ENCODE measurements at regions not wholly inside any gene's neighbourhood (a gene's known extent, or its start where the extent isn't known, plus 50 kb on each side); places are given as distances from the start of the nearest gene placed in this dataset.

DNA sequence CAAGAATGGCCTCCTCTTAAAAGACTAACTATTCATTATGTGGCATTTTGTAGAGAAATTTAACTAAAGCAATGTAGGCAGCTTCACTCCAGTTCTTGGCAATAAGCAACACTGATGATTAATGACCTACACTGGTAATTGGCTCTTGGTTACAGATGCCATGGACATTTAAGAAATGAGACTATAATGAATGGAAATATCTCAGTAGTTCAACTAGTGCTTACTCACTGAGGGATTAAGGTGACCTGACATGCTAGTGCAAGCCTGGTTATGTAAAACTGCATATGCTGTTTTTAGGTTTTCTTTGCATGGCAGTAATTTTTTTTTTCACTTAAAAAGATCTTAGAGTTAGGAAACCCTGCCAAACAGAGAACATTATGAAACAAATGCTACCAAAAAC lies 152.7 kb upstream of the AADAT start:
- H3K36me3 ChIP-seq, result no peaks in the 10 kb centered on the region
- peaks cover 0 to 13% (median 3%) of the 10 kb centered on the region in 3 donors for H3K4me1 ChIP-seq
- H3K27ac ChIP-seq, result no peak overlapping the region
- no peak overlapping the region for H3K4me3 ChIP-seq
- ATAC-seq, result no peak
- no peak for TF ChIP-seq EP300 (IDR thresholded peaks at IDR 0.05)
- TF ChIP-seq CTCF (IDR thresholded peaks at IDR 0.05), result no peak
- TF ChIP-seq POLR2A (IDR thresholded peaks at IDR 0.05), result no peak
- no peak for TF ChIP-seq POLR2AphosphoS5 (IDR thresholded peaks at IDR 0.05)
- no peaks in the 10 kb centered on the region for H3K9me3 ChIP-seq
- H3K27me3 ChIP-seq, result no peaks in the 10 kb centered on the region

GRCh38 chr4:170234800-170235199 lies 145.0 kb upstream of the AADAT start:
- H3K27me3 ChIP-seq, result no peaks in the 10 kb centered on the region
- H3K36me3 ChIP-seq, result no peaks in the 10 kb centered on the region

GRCh38 chr4:170231377-170231776 lies 141.6 kb upstream of the AADAT start:
- WGBS, 2 donors (ENCODE audit: low coverage in 1 of 2), result 57% methylated on average over 1 of the region's 1 CpG; no CpG with 5 or more reads in 1 of the 2 donors
- no peaks in the 10 kb centered on the region for H3K36me3 ChIP-seq
- H3K27me3 ChIP-seq, result no peaks in the 10 kb centered on the region
- H3K27ac ChIP-seq, result no peak overlapping the region
- H3K4me1 ChIP-seq, result no peaks in the 10 kb centered on the region
- TF ChIP-seq EP300 (IDR thresholded peaks at IDR 0.05) (no peak), CTCF (IDR thresholded peaks at IDR 0.05) (no peak), POLR2AphosphoS5 (IDR thresholded peaks at IDR 0.05) (no peak)
- no peaks in the 10 kb centered on the region for H3K9me3 ChIP-seq
- no peak overlapping the region for H3K4me3 ChIP-seq
- no peak for ATAC-seq

More at GRCh38 chr4:170234800-170235199, 145.0 kb upstream of the AADAT start:
- H3K27ac ChIP-seq, result no peak overlapping the region
- WGBS, 2 donors (ENCODE audit: low coverage in 1 of 2), result 49 to 74% methylated on average over 3 of the region's 3 CpGs
- TF ChIP-seq EP300 (IDR thresholded peaks at IDR 0.05), result no peak
- no peak for TF ChIP-seq POLR2A (IDR thresholded peaks at IDR 0.05)
- no peak for ATAC-seq
- H3K4me3 ChIP-seq, result no peak overlapping the region
- no peaks in the 10 kb centered on the region for H3K4me1 ChIP-seq
- H3K9me3 ChIP-seq, result no peaks in the 10 kb centered on the region

DNA sequence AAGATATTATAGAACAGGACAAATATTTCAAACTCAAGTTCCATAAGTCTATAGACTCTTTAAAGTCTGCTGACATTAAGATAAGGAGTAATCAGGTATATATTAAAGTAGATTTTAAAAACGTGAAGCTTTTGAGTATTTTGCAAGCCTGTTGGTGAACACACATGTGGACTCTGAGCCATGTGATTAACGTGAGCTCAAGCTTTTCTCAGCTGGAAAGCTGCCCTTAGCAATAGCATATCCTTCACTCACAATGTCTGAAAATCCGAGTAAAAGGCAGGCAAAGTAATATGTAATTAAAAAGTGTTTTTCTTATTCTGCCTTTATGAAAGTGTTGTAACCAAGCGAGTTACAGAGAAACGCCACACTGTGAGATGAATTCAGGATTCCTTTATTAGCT lies 140.5 kb upstream of the AADAT start:
- no peaks in the 10 kb centered on the region for H3K4me1 ChIP-seq
- H3K27ac ChIP-seq, result no peak overlapping the region
- TF ChIP-seq EP300 (IDR thresholded peaks at IDR 0.05) (no peak), POLR2AphosphoS5 (IDR thresholded peaks at IDR 0.05) (no peak), CTCF (IDR thresholded peaks at IDR 0.05) (no peak), POLR2A (IDR thresholded peaks at IDR 0.05) (no peak)
- H3K4me3 ChIP-seq, result no peak overlapping the region
- WGBS, 2 donors (ENCODE audit: low coverage in 1 of 2), result 48 to 63% methylated on average over 5 of the region's 5 CpGs
- ATAC-seq, result no peak
- no peaks in the 10 kb centered on the region for H3K27me3 ChIP-seq
- H3K36me3 ChIP-seq, result no peaks in the 10 kb centered on the region
- H3K9me3 ChIP-seq, result no peaks in the 10 kb centered on the region

DNA sequence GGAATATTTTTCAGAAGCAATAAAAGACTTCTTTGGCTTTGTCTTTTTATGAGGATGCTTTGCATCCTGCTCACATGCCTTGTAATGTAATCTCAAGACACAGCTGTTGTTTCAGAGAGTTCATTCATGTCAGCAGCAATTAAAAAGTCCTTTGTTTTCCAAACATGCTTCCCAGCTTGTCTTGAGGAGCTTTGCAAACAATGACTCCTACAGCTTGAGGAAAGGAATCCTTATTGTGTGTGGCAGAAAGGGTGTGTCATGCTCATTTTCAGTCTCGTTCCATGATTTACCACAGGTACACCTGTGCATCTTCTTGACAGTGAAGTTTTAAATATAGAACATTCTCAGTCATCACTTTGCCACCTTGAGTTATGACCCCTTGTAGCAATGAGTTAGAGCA lies 139.2 kb upstream of the AADAT start:
- ATAC-seq, result no peak
- no peaks in the 10 kb centered on the region for H3K9me3 ChIP-seq
- 14 to 67% methylated on average over 1 of the region's 1 CpG for WGBS, 2 donors (ENCODE audit: low coverage in 1 of 2)
- no peaks in the 10 kb centered on the region for H3K27me3 ChIP-seq
- H3K4me1 ChIP-seq, result no peaks in the 10 kb centered on the region
- no peaks in the 10 kb centered on the region for H3K36me3 ChIP-seq
- TF ChIP-seq CTCF (IDR thresholded peaks at IDR 0.05) (no peak), POLR2AphosphoS5 (IDR thresholded peaks at IDR 0.05) (no peak), POLR2A (IDR thresholded peaks at IDR 0.05) (no peak), EP300 (IDR thresholded peaks at IDR 0.05) (no peak)
- H3K4me3 ChIP-seq, result no peak overlapping the region
- H3K27ac ChIP-seq, result no peak overlapping the region

DNA sequence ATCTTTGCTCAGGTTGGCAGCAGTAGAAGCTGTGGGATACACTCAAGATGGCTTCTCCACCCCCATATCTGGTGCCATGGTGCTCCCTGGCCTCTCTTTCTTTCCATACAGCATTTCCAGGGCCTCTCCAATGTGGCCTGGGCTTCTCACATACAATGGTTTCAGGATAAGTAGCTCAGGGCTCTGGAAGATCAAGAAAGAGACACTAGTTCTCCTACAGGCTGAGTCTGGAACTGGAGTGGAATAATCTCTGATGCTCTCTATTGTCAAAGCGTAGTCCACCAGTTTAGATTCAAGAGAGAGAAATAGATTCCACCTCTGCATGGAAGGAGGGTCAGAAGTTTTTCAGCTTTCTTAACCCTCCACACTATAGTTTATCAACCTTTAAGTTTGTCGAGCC lies 138.2 kb upstream of the AADAT start:
- ATAC-seq, result no peak
- H3K4me3 ChIP-seq, result no peak overlapping the region
- H3K27me3 ChIP-seq, result no peaks in the 10 kb centered on the region

More for the DNA sequence above, 138.2 kb upstream of the AADAT start:
- Histone ChIP-seq H3K36me3 (no peaks in the 10 kb centered on the region), H3K27ac (no peak overlapping the region), H3K4me1 (no peaks in the 10 kb centered on the region), H3K9me3 (no peaks in the 10 kb centered on the region)
- TF ChIP-seq EP300 (IDR thresholded peaks at IDR 0.05), result no peak
- TF ChIP-seq POLR2A (IDR thresholded peaks at IDR 0.05), result no peak
- TF ChIP-seq POLR2AphosphoS5 (IDR thresholded peaks at IDR 0.05), result no peak
- TF ChIP-seq CTCF (IDR thresholded peaks at IDR 0.05), result no peak
- 85 to 96% methylated on average over 2 of the region's 2 CpGs for WGBS, 2 donors (ENCODE audit: low coverage in 1 of 2)

Data from gastroesophageal sphincter (tissue), 4 donors.